Pancreas (tissue), 10 donors: ENCODE measurements at regions not wholly inside any gene's neighbourhood (a gene's known extent, or its start where the extent isn't known, plus 50 kb on each side); places are given as distances from the start of the nearest gene placed in this dataset.

Source experiments
- ATAC-seq, 4 donors: fragments of 200-7000 bp; cut with Tn5 transposase; one replicate each; pipeline versions ENCODE4 v1.8.0 to v1.9.1; 2020; ENCODE audit warnings: mild to moderate bottlenecking in 4 of 4, moderate library complexity in 4 of 4
- DNase-seq, 6 donors: peaks; one replicate each; pipeline ENCODE4 v3.0.0-alpha.2; 2020
- FAIRE-seq: peaks from 2 replicates; lab custom pipeline; 2012; peaks lifted over from hg19 to GRCh38; lab: Jason Lieb, UNC
- H3K27ac ChIP-seq, 4 donors: fragments of 200-600 bp; sonication (generic); 1 replicate in 3 of 4; 2 replicates in 1 of 4; pipeline versions ENCODE4 v1.5.0 to v1.8.0; 2020
- H3K27me3 ChIP-seq, 4 donors: fragments of 200-600 bp; one replicate each; pipeline ENCODE4 v1.8.0; 2021
- H3K36me3 ChIP-seq, 3 donors: fragments of 200-600 bp; sonication (generic) in 1 of 3; one replicate each; pipeline versions ENCODE4 v1.5.0 to v1.8.0; 2020 to 2021
- H3K4me1 ChIP-seq, 3 donors: fragments of 200-600 bp; one replicate each; pipeline ENCODE4 v1.8.0; 2021
- H3K4me3 ChIP-seq, 4 donors: fragments of 200-600 bp; sonication (generic) in 2 of 4; one replicate each; pipeline versions ENCODE4 v1.5.0 to v1.8.0; 2020 to 2021
- H3K9me3 ChIP-seq, 4 donors: fragments of 200-600 bp; one replicate each; pipeline ENCODE4 v1.8.0; 2021
- WGBS, 2 donors: extraction: QIAGEN DNeasy Blood & Tissue Kit; methylation state at CpG; one replicate each; pipeline ENCODE4 v1.1.7; 2013; 5-methylcytosine and 5-hydroxymethylcytosine counted together
- intact Hi-C, 3 donors: fragments of 100-400 bp; cut with DNase I; formaldehyde crosslinking; loops; one replicate each; pipeline versions ENCODE4 v1.11.1 to v1.14.2; 2022
- TF ChIP-seq, protein P1 (sequence below), 4 donors: fragments of 200-600 bp; sonication (generic) in 3 of 4; IDR thresholded peaks; one replicate each; pipeline versions ENCODE4 v1.5.0 to v1.8.0; 2021; ENCODE audit warnings: antibody characterized with exemption in 4 of 4
- donor health status: healthy with polysubstance abuse.
- donor health status: DM: no; HTN: no; CAD: no; lungs with moderate emphysema.
- donor health status: DM: no; HTN: no; CAD: no.
- donor health status: control.
- donor health status: control.
- donor health status: Bipolar disorder and iron deficiency.
- donor health status: DM: yes; HTN: yes; CAD: no.
- donor health status: DM: no; HTN: no; CAD: no.
- donor health status: DM: no; HTN: no; CAD: no.
- donor health status: DM: yes; HTN: yes; CAD: no.

DNA sequence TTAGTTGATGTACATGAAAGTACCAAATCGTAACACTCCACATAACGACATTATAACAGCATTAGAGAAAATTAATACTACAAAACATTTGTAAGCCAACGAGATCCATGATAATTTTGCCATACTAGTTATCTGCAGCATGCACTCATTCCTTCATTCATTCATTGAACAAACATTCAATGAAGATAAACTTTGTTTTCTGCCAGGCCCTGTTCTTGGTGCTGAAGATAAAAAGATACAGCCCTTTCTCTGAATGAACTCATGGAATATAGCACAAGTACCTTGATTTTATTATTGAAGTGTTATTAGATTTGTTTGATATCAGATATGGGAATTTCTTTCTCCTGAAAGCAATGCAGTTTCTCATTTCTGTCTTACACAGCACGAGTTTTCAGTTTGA lies 524.0 kb downstream of the TFAP2A start:
- Histone ChIP-seq H3K36me3 (no peaks in the 10 kb centered on the region), H3K27ac (no peak overlapping the region), H3K4me1 (no peaks in the 10 kb centered on the region), H3K9me3 (no peaks in the 10 kb centered on the region), H3K27me3 (no peaks in the 10 kb centered on the region), H3K4me3 (no peak overlapping the region)
- intact Hi-C loops: no loop called here
- DNase-seq (no peak), ATAC-seq (no peak), FAIRE-seq (no peak)
- TF ChIP-seq, protein P1, sequence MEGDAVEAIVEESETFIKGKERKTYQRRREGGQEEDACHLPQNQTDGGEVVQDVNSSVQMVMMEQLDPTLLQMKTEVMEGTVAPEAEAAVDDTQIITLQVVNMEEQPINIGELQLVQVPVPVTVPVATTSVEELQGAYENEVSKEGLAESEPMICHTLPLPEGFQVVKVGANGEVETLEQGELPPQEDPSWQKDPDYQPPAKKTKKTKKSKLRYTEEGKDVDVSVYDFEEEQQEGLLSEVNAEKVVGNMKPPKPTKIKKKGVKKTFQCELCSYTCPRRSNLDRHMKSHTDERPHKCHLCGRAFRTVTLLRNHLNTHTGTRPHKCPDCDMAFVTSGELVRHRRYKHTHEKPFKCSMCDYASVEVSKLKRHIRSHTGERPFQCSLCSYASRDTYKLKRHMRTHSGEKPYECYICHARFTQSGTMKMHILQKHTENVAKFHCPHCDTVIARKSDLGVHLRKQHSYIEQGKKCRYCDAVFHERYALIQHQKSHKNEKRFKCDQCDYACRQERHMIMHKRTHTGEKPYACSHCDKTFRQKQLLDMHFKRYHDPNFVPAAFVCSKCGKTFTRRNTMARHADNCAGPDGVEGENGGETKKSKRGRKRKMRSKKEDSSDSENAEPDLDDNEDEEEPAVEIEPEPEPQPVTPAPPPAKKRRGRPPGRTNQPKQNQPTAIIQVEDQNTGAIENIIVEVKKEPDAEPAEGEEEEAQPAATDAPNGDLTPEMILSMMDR (IDR thresholded peaks at IDR 0.05): no peak
- 55 to 68% methylated on average over 4 of the region's 4 CpGs for WGBS, 2 donors

DNA sequence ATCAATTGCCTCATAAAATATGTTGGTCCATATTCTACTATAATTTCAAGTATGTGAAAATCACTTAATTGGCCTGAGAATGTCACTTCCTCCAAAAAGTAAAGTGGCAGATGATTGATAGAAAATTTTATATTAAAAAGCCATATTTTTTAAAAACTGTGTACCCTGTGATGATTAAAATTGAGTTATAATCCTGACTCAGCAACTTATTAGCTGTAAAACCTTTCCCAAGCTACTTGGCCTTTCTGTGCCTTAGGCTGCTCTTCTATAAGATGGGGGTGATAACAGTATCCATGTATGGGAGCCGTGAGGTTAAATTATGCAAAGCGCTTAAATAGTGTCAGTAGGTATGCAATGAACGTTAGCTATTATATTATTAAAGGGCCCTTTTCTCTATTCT lies 524.4 kb downstream of the TFAP2A start:
- no peak overlapping the region for H3K27ac ChIP-seq
- H3K4me3 ChIP-seq: no peak overlapping the region
- no peaks in the 10 kb centered on the region for H3K27me3 ChIP-seq
- TF ChIP-seq, protein P1 (IDR thresholded peaks at IDR 0.05): no peak
- FAIRE-seq (no peak), ATAC-seq (no peak), DNase-seq (no peak)
- intact Hi-C loops: no loop called here
- WGBS, 2 donors: 73% methylated on average over 3 of the region's 3 CpGs
- H3K36me3 ChIP-seq: no peaks in the 10 kb centered on the region
- H3K4me1 ChIP-seq: no peaks in the 10 kb centered on the region
- no peaks in the 10 kb centered on the region for H3K9me3 ChIP-seq

DNA sequence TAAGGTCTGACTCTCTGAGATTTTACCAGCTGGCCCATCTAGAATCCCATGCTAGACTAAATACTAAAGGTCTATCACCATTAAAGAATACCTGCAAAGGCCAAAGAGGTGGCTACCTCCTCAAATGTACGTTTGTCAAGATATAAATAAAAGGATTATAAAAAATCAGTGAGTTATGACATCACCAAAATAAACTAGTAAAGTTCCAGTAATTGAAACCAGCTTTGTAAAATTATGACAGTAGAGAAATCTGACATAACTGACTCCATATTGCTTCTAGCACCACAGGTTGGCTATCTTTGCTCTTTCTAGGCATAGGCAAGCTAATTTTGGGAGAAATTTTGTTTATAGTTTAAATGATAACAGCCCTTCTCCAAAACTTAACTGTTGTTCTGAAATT lies 536.3 kb downstream of the TFAP2A start:
- no peaks in the 10 kb centered on the region for H3K9me3 ChIP-seq
- 23 to 48% methylated on average over 1 of the region's 1 CpG for WGBS, 2 donors

DNA sequence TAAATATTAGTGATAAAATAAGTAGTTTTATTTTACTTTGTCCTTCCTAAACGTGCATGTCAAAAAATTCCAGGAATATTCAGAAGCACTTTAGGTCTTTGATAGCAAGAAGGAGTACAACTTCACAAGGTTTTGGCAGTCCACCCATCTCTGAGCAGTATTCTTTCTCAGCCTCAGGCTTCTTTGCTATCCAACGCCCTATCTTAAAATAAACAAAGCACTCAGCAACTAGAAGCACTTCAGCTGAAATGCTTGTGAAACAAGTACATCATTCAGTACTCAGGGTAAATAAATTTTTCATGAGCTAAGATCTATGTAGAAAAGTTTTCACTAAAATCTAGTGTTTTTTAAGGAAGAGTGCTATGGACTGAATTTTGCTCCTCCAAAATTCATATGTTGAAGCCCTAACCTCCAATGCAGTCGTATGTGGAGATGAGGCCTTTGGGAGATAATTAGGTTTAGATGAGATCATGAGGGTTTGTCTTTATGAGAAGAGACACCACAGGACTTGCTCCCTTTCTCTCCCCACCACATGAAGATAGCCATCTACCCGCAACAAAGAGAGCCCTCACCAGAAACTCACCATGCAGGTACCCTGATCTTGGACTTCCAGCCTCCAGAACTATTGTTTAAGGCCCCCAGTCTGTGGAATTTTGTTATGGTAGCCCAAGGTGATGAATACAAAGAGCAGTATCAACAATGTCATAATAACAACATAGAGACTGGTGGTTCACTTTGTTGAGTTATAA lies 539.1 kb downstream of the TFAP2A start:
- ATAC-seq (no peak), DNase-seq (no peak), FAIRE-seq (no peak)
- no peak overlapping the region for H3K27ac ChIP-seq
- intact Hi-C loops: no loop called here
- H3K36me3 ChIP-seq: no peaks in the 10 kb centered on the region
- H3K4me3 ChIP-seq: no peak overlapping the region
- no peaks in the 10 kb centered on the region for H3K4me1 ChIP-seq
- H3K9me3 ChIP-seq: no peaks in the 10 kb centered on the region
- TF ChIP-seq, protein P1 (IDR thresholded peaks at IDR 0.05): no peak
- no peaks in the 10 kb centered on the region for H3K27me3 ChIP-seq
- 40 to 44% methylated on average over 4 of the region's 4 CpGs for WGBS, 2 donors

More for the DNA sequence above, 536.3 kb downstream of the TFAP2A start:
- intact Hi-C loops: no loop called here
- Histone ChIP-seq H3K4me1 (no peaks in the 10 kb centered on the region), H3K27me3 (no peaks in the 10 kb centered on the region), H3K27ac (no peak overlapping the region), H3K36me3 (no peaks in the 10 kb centered on the region), H3K4me3 (no peak overlapping the region)
- FAIRE-seq (no peak), DNase-seq (no peak), ATAC-seq (no peak)
- TF ChIP-seq, protein P1 (IDR thresholded peaks at IDR 0.05): no peak

DNA sequence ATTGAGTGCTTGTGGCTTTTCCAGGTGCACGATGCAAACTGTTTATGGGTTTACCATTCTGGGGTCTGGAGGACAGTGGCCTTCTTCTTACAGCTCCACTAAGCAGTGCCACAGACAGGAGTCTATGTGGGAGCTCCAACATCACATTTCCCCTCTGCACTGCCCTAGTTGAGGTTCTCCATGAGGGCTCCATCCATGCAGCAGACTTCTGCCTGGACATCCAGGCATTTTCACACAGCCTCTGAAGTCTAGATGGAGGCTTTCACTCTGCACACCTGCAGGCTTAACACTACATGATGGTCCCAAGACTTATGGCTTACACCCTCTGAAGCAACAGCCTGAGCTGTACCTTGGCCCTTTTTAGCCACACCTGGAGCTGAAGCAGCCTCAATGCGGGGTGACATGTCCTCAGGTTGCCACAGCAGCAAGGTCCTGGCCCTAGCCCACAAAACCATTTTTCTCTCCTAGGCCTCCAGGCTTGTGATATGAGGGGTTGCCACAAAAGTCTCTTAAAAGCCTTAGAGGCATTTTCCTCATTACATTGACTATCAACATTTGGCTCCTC lies 552.2 kb downstream of the TFAP2A start:
- TF ChIP-seq, protein P1 (IDR thresholded peaks at IDR 0.05): no peak
- Histone ChIP-seq H3K36me3 (no peaks in the 10 kb centered on the region), H3K4me1 (no peaks in the 10 kb centered on the region), H3K4me3 (no peak overlapping the region), H3K27me3 (no peaks in the 10 kb centered on the region), H3K27ac (no peak overlapping the region), H3K9me3 (no peaks in the 10 kb centered on the region)
- 61 to 63% methylated on average over 2 of the region's 2 CpGs for WGBS, 2 donors
- FAIRE-seq (no peak), ATAC-seq (no peak), DNase-seq (no peak)
- intact Hi-C loops: no loop called here
